ENCODE measurements at regions not wholly inside any gene's neighbourhood (a gene's known extent, or its start where the extent isn't known, plus 50 kb on each side); places are given as distances from the start of the nearest gene placed in this dataset.
"Not testable (repeated sequence)": the region's sequence is repeated elsewhere in the genome, so short reads cannot be mapped to it uniquely, and the experiment has no call there.

GRCh38 chr15:87527875-87528274 is 728.7 kb downstream of the NTRK3 start:
- DNase-seq: no peak

- no peak for DNase-seq
Measured at GRCh38 chr15:87527416-87527815, 729.1 kb downstream of the NTRK3 start.

GRCh38 chr15:87523516-87523915 is 733.0 kb downstream of the NTRK3 start:
- DNase-seq: no peak

- no peak for DNase-seq
Measured at GRCh38 chr15:87522997-87523396, 733.5 kb downstream of the NTRK3 start.

- DNase-seq: no peak
Measured at GRCh38 chr15:87518957-87519356, 737.6 kb downstream of the NTRK3 start.

GRCh38 chr15:87508086-87508485 is 748.5 kb downstream of the NTRK3 start:
- DNase-seq: no peak

GRCh38 chr15:87502173-87502572 is 754.4 kb downstream of the NTRK3 start:
- no peak for DNase-seq

GRCh38 chr15:87500240-87500639 is 756.3 kb downstream of the NTRK3 start:
- DNase-seq: no peak

- DNase-seq: no peak
Measured at GRCh38 chr15:87498560-87498959, 758.0 kb downstream of the NTRK3 start.

- no peak for DNase-seq
Measured at GRCh38 chr15:87496795-87497194, 759.7 kb downstream of the NTRK3 start.

GRCh38 chr15:87496109-87496508 is 760.4 kb downstream of the NTRK3 start:
- no peak for DNase-seq

GRCh38 chr15:87493803-87494202 is 762.7 kb downstream of the NTRK3 start:
- no peak for DNase-seq

- DNase-seq: no peak
Measured at GRCh38 chr15:87492321-87492720, 764.2 kb downstream of the NTRK3 start.

GRCh38 chr15:87490666-87491065 is 765.9 kb downstream of the NTRK3 start:
- DNase-seq: no peak

- no peak for DNase-seq
Measured at GRCh38 chr15:87489902-87490665, 766.5 kb downstream of the NTRK3 start.

- no peak for DNase-seq
Measured at GRCh38 chr15:87489456-87489855, 767.1 kb downstream of the NTRK3 start.

- no peak for DNase-seq
Measured at GRCh38 chr15:87487484-87487883, 769.1 kb downstream of the NTRK3 start.

GRCh38 chr15:87483468-87483867 is 773.1 kb downstream of the NTRK3 start:
- no peak for DNase-seq

GRCh38 chr15:87481126-87481525 is 775.4 kb downstream of the NTRK3 start:
- DNase-seq: no peak

- DNase-seq: no peak
Measured at GRCh38 chr15:87478687-87479072, 777.9 kb downstream of the NTRK3 start.

GRCh38 chr15:87477737-87478686 is 778.5 kb downstream of the NTRK3 start:
- peak; percentile 10 for DNase-seq

- DNase-seq: no peak
Measured at GRCh38 chr15:87477026-87477425, 779.5 kb downstream of the NTRK3 start.

- DNase-seq: no peak
Measured at GRCh38 chr15:87470923-87471322, 785.6 kb downstream of the NTRK3 start.

GRCh38 chr15:87463956-87464355 is 792.6 kb downstream of the NTRK3 start:
- not testable (repeated sequence) for DNase-seq
